ENCODE measurements at regions not wholly inside any gene's neighbourhood (a gene's known extent, or its start where the extent isn't known, plus 50 kb on each side); places are given as distances from the start of the nearest gene placed in this dataset.
"Not testable (repeated sequence)": the region's sequence is repeated elsewhere in the genome, so short reads cannot be mapped to it uniquely, and the experiment has no call there.

DNA sequence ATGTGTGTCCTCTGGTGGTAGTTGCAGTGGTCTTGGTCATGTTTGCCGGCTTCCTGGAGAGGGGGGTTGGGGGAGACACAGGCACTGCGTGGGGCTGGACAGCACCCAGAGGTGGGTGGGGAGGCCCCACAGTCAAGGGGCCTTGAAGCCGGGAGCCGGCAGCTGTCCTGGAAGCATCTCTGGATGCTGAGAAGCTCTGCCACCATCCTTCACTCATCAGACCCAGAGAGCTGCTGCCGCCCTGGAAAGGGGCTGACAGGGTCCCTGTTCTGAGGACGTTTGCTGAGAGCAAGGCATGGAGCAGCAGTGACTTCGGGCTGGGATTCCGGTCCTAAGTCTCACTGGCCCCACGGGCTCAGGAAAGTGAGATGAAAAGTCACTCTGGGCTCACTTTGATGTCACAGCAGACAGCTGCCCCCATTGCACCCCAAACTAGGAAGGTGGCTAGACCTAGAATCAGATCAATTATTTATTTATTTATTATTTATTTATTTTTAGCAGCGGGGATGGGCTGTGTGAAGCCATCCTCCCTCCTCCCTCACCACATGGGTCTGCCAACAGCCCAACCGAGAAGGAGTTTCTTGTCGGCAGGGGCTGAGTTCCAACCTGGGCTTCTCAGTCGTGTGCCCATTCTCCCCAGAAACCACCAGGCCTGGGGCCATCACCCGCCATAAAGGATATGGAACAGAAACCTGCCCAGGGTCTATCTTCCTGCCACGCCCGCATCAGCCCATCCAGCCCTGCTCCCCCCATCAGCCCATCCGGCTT lies 547.4 kb downstream of the PTPRU start:
- no peak for DNase-seq (ENCODE audit: low read depth)

DNA sequence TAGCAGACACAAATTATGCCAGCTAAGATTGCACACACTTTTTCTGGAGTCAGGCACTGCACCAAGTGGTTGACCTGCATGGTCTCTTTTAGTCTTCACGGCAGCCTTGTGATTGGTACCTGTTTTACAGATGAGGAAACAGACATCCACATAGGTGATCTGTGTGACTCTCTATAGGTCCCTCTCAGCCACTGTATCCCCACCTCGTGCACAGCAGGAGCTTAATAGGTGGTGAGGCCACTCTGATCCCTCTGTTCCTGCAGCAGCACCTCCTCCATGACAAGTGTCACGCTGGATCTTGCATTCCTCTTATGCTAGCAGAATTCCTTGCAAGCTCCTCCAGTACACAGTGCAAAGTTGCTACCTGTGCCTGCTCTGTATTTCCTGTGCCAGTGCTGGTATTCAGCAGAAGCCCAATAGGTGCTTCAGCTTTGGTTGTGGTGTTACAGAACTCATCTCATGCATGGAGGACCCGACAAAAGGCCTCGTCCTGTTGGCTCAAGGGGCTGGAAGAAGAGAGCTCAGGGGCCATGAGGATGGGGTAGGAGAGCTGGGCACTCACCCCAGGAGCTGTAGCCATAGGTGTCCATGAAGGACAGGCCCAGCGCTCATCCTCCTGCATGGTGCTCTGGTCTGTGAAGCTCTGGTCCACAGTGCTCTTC lies 546.7 kb downstream of the PTPRU start:
- DNase-seq (ENCODE audit: low read depth) = no peak

DNA sequence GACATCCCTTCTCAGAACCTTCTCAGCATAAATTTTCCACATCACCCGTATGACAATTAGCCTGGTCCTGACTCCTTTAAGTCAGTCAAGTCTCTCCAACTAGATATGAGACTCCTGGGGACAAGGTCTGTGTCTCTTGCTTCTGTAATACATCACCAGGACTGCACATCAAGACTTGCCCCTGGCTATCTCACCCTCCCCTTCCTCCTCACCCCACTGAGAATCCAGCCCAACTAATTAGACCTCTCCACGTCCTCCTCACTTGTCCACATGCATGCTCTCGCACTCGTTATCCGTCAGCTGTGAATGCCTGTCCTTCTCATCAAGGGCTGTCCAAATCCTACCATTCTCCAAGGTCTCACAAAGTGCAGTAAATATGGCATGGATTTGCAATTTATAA lies 542.8 kb downstream of the PTPRU start:
- DNase-seq (ENCODE audit: low read depth) = no peak

DNA sequence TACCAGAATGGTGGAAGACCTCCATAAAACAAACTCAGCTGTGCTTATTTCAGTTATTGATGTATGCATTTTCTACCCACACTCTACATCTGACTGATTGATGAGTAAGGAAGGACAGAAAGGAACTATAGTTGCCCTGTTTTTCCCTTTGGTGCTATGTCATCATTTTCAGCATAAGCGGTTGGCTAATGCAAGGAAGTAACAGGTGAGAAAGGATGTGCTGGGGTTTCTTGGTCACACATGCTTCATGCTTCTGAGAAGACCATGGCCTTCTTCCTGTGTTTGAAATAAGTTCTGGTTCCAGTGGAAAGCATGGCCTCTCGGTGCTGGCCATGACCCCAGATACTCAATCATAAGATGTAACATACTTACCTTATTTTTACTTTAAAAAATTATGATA lies 541.2 kb downstream of the PTPRU start:
- no peak for DNase-seq (ENCODE audit: low read depth)

DNA sequence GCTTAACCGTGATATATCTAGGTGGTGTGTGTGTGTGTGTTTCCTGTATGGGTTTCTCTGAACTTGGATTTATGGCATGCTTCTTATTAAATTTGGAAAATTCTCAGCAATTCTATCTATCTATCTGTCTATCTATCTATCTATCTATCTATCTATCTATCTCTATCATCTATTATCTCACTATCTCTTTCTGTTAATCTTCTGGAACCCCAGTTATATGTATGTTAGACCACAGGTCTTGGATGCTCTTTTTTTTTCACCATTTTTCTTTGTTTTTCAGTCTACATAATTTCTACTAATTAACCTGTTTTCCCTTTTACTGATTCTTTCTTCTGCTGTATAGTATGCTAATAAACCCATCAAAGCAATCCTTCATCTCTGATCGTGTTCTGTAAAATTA lies 538.0 kb downstream of the PTPRU start:
- no peak for DNase-seq (ENCODE audit: low read depth)

DNA sequence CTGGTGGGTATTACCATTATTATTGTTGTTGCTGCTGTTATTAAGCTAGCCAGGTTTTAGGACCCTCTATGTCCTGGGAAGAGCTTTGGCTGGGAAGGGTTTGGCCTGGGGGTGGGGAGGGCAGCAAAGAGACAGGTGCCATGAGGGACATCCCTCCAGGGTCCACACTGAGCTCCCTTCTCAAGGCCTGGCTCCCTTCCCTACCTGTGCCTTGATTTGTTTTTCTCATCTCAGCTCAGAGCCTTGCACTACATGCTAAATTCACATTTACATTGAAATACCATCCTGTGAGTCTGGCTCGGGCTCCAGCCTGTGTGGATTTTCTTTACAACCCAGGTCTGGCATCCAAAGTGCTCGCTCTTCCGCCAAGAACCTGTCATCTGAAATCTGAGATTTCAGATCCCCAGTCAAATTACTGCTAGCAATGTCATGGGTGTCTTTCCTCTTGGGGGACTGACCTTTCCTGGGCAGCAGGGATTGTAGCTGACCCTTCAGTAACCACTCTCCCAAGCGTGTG lies 536.3 kb downstream of the PTPRU start:
- no peak for DNase-seq (ENCODE audit: low read depth)

DNA sequence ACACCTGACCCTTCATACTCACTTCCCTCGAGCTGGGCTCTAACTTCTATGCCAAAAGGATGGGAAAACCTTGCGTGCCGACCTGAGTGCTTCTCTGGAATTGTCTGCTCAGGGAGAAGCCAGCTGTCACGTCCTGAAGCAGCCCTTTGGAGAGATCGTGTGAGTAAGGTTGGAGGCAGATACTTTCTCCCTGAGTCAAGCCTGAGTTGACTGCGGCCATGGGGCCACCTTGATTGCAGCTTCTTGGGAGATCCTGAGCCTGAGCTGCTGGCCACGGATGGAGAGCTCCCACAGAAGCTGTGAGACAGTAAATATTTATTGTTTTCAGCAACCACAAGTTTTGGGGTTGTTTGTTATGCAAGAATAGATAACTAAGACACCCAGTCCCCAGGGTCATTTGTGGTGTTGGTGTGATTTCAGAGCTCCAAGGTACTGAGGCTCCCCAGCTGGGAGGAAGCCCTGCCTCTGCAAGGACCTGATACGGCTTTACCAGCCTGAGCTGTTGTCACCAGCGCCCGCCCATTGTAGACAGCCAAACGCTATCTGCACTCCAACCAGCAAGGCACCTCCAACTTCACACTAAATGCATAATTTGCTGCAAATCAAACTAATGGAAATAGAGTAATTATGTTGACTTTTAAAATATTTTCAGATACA lies 531.6 kb downstream of the PTPRU start:
- DNase-seq (ENCODE audit: low read depth) = no peak

DNA sequence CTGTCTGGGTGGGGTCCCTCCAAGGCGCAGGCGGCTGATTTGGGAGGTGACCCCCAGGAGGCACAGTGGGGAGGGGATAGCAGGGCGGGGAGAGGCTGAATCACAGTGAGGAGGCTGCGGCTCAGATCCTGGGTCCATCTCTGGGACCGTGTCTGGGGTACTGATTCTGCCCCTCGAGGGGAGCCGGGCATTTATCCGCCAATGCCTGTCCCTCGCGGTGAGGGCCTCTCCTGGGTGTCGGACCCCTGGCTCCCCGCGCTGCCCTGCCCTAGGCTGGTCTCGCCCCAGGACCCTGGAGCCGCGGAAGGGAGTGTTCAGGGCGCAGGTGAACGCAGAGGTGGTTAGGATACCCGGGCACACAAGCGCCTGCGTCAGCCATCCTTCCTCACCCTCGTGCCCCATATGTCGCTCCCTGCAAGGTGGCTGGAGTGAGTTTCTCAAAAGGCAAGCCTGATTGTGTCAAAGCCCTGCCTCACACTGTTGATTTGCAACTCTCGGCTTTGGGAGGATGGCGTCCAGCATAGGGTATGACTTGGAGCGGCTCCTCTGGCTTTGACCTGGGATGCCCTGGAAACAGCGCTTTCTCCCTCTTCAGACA lies 530.9 kb downstream of the PTPRU start:
- no peak for DNase-seq (ENCODE audit: low read depth)

DNA sequence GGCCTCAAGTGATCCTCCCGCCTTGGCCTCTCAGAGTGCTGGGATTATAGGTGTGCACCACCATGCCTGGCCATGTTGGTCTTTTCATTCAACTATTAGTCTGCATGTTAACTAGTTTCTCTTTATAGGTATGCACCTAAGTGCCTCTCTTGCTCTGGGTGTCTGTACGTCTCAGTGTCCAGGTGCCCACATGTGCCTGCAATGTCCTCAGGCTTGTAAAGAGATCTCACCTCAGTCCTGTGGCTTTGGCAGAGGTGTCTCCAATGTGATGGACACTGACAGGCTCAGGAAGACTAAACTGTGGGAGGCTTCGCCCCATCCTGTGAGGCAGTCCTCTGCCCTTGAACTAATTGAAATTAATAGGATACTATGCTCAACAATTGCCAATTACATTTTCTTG lies 526.3 kb downstream of the PTPRU start:
- no peak for DNase-seq (ENCODE audit: low read depth)

DNA sequence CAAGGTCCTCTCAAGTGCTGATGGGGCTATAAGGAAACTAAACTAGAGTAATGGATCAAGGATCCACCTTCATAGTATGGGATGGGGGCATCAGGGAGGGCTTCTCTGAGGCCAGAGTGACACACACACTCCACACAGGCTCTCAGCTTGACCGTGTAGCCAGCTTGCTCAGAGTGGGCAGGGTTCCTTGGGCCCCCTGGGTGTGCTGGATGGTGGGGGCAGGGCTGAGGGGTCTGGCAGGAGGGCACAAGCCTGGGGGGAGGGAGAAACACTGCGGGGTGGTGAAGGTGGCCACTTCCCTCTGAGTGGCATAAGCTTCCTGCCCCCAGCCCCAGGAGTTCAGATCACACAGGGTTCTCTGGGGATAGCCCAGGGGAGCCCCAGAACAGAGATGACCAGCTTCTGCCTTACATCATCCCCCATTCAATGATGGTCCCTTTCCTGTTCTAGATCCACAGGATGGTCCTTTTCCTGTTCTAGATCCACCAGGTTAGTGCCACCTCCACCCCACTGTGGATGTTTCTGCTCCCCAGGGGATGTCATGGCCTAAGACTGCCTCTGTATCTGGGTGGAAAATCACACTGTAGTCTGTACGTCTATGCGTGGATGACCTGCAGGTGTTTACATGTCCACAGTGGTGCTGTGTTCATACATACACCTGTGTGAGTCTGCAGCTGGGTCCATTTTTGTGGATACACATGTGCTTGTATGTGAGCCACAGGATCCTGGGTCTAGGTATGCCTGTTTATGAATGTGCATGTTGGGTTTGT lies 525.0 kb downstream of the PTPRU start:
- DNase-seq (ENCODE audit: low read depth) = no peak

DNA sequence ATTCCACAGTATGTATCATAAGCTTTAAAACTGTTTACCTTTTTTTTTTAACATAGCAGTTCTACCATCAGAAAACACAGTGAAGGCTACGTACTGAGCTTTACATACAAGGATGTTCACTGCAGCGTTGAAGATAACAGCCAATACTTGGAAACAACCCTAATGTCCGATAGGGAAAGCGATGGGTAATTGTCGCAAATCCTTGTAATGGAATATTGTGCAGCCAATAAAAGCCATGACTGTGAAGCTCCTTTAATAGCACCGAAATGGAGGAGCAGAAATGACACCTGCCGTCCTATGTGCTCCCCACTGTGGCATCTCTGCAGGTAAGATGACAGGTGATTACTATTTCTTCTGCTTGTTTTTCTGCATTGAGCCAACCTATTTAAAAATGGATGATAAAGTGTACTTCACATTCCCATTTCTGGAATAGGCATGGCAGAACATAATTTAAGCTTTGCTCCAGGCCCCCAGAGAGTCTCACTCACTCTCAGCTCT lies 523.8 kb downstream of the PTPRU start:
- DNase-seq (ENCODE audit: low read depth) = no peak

DNA sequence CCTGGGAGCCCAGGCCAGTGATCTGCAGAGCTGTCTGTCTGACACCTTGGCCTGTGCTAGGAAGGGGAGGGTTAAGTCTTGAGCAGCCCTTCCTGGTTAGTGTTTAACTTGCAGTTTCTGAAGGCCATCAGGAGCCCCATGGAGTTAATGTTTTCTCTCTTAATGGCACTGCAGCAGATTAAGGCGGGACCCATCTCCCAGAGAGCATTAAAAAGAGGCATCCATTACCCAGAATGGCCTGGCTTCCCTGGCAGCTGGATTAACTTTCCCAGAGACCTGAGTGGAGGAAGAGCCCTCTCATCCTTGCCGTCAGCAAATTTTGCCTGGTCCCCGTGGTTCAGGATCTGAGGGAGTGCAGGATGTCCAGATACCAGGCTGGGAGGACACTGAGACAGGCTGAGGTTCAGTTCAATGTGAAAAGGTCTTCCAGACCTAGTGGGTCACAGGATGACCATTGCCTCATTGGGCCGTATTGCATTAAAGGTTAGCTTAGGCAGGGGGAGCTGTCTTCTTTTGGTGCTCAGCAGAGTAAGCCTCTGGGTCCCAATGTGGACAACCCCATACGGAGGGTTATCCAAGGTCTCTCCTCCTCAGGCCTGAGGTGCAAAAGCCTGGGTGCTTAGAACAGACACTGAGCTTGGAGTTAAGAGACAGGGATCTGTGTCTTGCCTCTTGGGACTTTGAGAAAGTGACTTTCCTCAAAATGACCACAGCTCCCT lies 522.6 kb downstream of the PTPRU start:
- DNase-seq (ENCODE audit: low read depth) = no peak

DNA sequence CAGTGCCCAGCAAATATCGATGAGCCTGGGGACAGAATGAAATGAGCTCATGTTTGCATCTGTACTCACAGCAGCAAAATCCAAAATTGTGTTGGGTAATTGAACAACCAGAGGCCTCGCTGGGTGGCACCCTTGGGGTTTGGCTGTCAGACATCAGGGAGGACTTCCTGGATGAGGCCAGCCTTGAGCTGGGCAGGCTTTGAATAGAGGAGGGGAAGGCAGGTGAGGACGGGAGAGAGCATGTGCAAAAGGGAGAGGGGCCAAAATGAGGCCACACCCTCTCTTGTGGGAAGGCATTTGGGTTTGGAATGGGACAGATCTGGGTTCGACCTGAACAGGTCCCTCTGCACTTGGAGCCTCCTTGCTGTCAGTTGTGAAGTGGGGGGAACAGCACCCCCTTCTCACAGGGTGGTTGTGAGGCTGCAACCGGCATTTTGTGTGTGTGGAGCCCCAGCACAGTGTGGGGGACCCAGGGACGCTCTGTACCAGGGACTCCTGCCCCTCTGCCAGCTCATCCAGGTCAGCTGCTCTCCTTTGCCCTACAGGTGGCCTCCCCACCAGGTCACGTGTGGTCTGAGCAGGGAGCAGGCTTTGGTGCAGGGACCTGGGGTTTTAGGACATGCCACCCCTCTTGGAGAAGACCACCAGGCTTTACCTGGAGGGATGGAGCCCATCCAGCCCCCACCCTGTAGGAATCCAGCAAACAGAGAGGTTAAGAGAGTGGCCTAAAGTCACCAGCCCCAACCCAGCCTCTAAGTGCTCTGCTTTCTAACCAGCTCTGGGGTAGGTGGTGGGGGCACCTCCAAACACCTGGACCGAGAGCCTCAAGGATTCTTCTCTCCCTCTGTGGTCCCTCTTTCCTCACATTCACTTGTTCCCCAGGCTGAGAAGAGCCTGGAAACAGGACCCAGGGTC lies 521.8 kb downstream of the PTPRU start:
- no peak for DNase-seq (ENCODE audit: low read depth)

DNA sequence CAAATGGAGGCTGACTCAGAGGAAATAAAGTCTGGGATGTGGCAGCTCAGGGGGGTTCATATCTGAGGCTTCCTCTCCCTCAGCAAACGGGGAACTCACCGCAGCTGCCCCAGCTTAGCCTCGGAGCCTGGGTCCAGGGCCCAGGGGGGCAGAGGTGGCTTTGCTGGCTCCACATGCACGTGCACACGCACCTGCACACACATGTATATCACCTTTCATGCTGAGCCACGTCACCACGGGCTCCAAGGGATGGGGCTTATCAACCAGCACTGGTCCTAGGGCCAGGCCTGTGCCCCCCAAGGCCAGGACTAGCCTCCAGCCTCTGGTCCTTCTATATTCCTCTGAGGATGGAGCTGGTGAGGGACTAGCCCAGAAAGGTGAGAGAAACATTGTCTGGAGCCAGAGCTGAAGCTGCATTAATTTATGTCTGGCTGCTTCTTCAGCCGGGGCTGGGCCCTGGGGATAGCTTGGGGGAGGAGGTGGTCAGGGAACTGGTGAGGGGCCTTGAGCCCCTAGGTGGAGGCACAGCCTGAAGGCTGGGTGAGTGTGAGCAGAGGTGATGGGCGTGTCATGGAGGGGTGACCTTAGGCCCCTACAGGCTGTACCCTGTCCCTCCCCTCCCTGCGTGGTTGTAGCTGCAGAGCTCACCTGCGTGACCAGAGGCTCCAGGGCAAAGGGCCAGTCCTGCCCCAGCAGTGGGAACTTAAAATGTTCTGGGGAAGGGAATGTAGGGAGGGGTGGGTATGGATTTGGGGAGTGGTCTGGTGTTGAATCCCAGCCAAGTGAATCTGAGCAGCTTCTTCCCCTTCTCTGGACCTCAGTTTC lies 520.8 kb downstream of the PTPRU start:
- no peak for DNase-seq (ENCODE audit: low read depth)

DNA sequence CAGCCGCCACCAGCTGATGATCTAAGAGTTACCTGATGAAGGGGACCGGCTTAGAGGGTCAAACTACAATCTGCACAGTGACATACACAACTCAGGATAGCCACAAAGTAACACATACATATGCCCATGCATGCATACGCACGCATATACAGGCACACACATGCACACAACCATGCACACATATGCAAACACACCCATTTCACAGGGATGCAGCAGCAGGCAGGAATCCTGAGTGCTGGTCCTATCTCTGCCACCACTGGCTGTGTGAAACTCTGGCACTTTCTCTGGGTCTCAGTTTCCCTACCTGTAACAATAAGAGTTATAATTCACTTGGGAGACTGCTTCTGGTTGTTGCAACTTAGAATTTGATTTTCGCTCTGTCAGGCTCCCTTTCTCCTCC lies 520.2 kb downstream of the PTPRU start:
- DNase-seq (ENCODE audit: low read depth) = no peak

DNA sequence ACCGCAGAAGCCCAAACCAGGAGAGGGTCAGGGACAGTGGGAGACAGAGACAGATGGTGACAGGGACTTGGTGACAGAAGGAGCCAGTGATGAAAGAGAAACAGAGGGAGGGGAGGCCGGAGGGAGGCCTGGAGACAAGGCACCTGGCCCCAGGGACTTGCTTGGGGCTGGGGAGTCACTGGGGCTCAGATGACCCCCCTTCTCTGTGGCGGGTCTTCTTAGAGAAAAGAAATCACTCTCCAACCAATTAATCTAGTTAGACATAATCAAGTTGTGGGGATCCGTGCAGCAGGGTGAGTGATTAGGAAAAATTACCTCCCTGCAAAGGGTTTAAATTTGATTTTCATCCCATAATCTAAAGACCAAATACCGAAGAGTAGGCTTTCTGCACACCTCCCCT lies 519.8 kb downstream of the PTPRU start:
- no peak for DNase-seq (ENCODE audit: low read depth)

DNA sequence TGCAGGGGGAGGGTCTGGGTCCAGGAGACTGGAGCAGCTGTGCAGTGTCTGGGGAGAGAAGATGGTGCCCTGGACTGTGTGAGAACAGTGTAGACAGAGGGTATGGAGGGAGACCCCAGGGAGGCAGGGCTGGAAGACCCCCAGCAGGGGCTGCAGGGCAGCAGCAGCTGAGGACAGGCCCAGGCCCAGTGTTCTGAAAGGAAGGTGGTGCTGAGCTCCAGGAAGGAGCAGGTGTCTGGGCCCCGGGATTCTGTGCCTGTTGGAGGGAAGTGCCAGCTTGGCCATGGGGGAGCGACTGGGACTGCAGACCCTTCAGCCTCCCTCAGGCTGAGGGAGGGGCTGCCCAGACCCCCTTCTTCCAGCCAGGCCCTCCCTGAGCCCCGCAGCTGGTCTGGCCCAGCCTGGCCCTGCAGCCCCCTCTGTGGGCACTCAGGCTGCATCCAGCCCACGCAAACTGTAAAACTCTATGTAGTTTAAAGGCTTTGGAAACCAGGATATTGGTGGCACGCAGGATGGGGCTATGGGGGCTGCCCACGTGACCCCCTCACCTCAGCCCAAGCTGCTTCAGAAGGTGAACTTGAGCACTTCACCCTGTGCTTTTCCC lies 519.2 kb downstream of the PTPRU start:
- not testable (repeated sequence) for DNase-seq (ENCODE audit: low read depth)

DNA sequence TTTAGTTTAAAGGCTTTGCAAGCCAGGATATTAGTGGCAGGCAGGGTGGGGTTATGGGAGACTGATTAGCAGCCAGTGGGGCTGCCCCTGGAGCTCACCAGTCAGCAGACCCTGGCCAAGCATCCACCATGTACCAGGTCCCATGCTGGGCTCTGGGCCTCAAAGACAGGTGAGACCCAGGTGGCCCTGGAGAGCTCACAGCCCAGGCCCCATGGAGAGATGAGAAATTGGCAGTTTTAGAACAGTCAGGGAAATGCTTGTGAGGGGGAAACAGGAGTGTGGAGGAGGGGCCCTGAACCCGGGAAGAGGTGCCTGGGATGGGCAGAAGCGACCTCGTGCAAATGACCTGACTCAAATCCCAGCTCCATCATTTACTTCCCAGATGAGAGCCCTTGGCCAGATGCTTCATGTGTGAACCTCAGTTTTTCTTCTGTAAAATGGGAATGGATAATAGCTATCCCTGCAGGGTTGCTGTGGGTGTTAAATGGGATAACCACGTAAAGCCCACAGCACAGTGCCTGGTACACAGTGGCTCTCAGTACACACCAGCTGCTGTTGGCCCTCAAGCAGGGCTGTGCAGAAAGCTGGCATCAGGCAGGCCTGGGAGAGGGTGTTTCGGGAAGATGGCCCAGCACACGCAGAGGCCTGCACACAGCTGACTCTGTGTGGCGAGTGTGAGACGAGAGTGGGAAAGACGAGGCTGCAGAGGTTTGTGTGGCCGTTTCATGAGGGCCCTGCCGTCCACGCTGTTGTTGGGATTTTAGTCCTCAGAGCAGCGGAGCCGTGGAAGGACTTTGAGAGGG lies 518.5 kb downstream of the PTPRU start:
- no peak for DNase-seq (ENCODE audit: low read depth)

All from M059J (cell line).